HG03095 (cell line): ENCODE measurements at regions not wholly inside any gene's neighbourhood (a gene's known extent, or its start where the extent isn't known, plus 50 kb on each side); places are given as distances from the start of the nearest gene placed in this dataset.

Experiments
- ATAC-seq: cut with Tn5 transposase; IDR thresholded peaks from one replicate; pipeline ENCODE4 v1.9.1; 2021; ENCODE audit warnings: moderate library complexity; ENCODE audit not compliant: unreplicated experiment

- no peak for ATAC-seq
Observed at GRCh38 chr5:133882389-133882695, 86.1 kb downstream of the C5orf15 start.

- no peak for ATAC-seq
Observed at GRCh38 chr5:133881576-133882388, 86.6 kb downstream of the C5orf15 start.

- ATAC-seq: no peak
Observed at GRCh38 chr5:133878236-133878555, 90.2 kb downstream of the C5orf15 start.

- no peak for ATAC-seq
Observed at GRCh38 chr5:133877351-133878235, 90.8 kb downstream of the C5orf15 start.

GRCh38 chr5:133876266-133876665 lies 92.2 kb downstream of the C5orf15 start:
- ATAC-seq: no peak

GRCh38 chr5:133875179-133875578 lies 93.2 kb downstream of the C5orf15 start:
- ATAC-seq: no peak

- no peak for ATAC-seq
Observed at GRCh38 chr5:133873449-133873848, 95.0 kb downstream of the C5orf15 start.

- ATAC-seq: no peak
Observed at GRCh38 chr5:133870661-133871060, 97.8 kb downstream of the C5orf15 start.

- ATAC-seq: no peak
Observed at GRCh38 chr5:133869519-133870335, 98.7 kb downstream of the C5orf15 start.

- ATAC-seq: no peak
Observed at GRCh38 chr5:133868946-133869518, 99.4 kb downstream of the C5orf15 start.

GRCh38 chr5:133867851-133868545 lies 100.4 kb downstream of the C5orf15 start:
- no peak for ATAC-seq

GRCh38 chr5:133867341-133867740 lies 101.1 kb downstream of the C5orf15 start:
- no peak for ATAC-seq

GRCh38 chr5:133866903-133867245 lies 101.6 kb downstream of the C5orf15 start:
- no peak for ATAC-seq

- no peak for ATAC-seq
Observed at GRCh38 chr5:133866160-133866902, 102.1 kb downstream of the C5orf15 start.

- ATAC-seq: no peak
Observed at GRCh38 chr5:133865113-133865512, 103.3 kb downstream of the C5orf15 start.

GRCh38 chr5:133864711-133865110 lies 103.7 kb downstream of the C5orf15 start:
- ATAC-seq: no peak

GRCh38 chr5:133863857-133864585 lies 104.4 kb downstream of the C5orf15 start:
- ATAC-seq: no peak

GRCh38 chr5:133861161-133861737 lies 107.2 kb downstream of the C5orf15 start:
- ATAC-seq: no peak

GRCh38 chr5:133859073-133859472 lies 109.4 kb downstream of the C5orf15 start:
- ATAC-seq: no peak
